H1 (cell line): ENCODE measurements at regions not wholly inside any gene's neighbourhood (a gene's known extent, or its start where the extent isn't known, plus 50 kb on each side); places are given as distances from the start of the nearest gene placed in this dataset.

Source experiments
- CHD7 ChIP-seq: fragments of 300-600 bp; sonication (generic); IDR thresholded peaks from 2 replicates; pipeline ENCODE4 v1.7.1; 2012; ENCODE audit warnings: low read length, moderate library complexity, mild to moderate bottlenecking, inconsistent platforms; ENCODE audit not compliant: insufficient replicate concordance
- TAF1 ChIP-seq: IDR thresholded peaks from 2 replicates; pipeline ENCODE4 v1.6.1; 2011; ENCODE audit warnings: mild to moderate bottlenecking, low read depth, low read length
- TF ChIP-seq, protein P1 (sequence below): IDR thresholded peaks from 2 replicates; pipeline ENCODE4 v1.6.1; 2012; ENCODE audit warnings: low read length, inconsistent platforms

- TF ChIP-seq CHD7: no peak
- TF ChIP-seq, protein P1, sequence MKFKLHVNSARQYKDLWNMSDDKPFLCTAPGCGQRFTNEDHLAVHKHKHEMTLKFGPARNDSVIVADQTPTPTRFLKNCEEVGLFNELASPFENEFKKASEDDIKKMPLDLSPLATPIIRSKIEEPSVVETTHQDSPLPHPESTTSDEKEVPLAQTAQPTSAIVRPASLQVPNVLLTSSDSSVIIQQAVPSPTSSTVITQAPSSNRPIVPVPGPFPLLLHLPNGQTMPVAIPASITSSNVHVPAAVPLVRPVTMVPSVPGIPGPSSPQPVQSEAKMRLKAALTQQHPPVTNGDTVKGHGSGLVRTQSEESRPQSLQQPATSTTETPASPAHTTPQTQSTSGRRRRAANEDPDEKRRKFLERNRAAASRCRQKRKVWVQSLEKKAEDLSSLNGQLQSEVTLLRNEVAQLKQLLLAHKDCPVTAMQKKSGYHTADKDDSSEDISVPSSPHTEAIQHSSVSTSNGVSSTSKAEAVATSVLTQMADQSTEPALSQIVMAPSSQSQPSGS: no peak
- TF ChIP-seq TAF1: no peak
These were observed 368.0 kb downstream of the SLC4A3 start (continued) for GRCh38 chr2:219995399-219995798.
